22Rv1 (cell line): ENCODE measurements at regions not wholly inside any gene's neighbourhood (a gene's known extent, or its start where the extent isn't known, plus 50 kb on each side); places are given as distances from the start of the nearest gene placed in this dataset.

Source experiments
- ZFX ChIP-seq: fragments of 450-650 bp; IDR thresholded peaks from 2 replicates; pipeline ENCODE4 v1.6.1; 2017; ENCODE audit warnings: antibody characterized with exemption, borderline replicate concordance
- TF ChIP-seq, protein P1 (sequence below): fragments of 450-650 bp; IDR thresholded peaks from 2 replicates; pipeline ENCODE4 v1.5.1; 2017; ENCODE audit warnings: mild to moderate bottlenecking

- TF ChIP-seq, protein P1, sequence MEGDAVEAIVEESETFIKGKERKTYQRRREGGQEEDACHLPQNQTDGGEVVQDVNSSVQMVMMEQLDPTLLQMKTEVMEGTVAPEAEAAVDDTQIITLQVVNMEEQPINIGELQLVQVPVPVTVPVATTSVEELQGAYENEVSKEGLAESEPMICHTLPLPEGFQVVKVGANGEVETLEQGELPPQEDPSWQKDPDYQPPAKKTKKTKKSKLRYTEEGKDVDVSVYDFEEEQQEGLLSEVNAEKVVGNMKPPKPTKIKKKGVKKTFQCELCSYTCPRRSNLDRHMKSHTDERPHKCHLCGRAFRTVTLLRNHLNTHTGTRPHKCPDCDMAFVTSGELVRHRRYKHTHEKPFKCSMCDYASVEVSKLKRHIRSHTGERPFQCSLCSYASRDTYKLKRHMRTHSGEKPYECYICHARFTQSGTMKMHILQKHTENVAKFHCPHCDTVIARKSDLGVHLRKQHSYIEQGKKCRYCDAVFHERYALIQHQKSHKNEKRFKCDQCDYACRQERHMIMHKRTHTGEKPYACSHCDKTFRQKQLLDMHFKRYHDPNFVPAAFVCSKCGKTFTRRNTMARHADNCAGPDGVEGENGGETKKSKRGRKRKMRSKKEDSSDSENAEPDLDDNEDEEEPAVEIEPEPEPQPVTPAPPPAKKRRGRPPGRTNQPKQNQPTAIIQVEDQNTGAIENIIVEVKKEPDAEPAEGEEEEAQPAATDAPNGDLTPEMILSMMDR, result no peak
- TF ChIP-seq ZFX, result no peak
Measured at GRCh38 chr1:243927381-243927780, 77.3 kb upstream of the AKT3 start.
